K562 (cell line): ENCODE measurements at regions not wholly inside any gene's neighbourhood (a gene's known extent, or its start where the extent isn't known, plus 50 kb on each side); places are given as distances from the start of the nearest gene placed in this dataset.
"Not testable (repeated sequence)": the region's sequence is repeated elsewhere in the genome, so short reads cannot be mapped to it uniquely, and the experiment has no call there.

Experiments
- ATAC-seq: fragments of 200-7000 bp; cut with Tn5 transposase; 3 replicates; pipeline ENCODE4 v1.9.1; 2020; ENCODE audit warnings: moderate library complexity
- BruUV-seq: library from RNA; stranded (reverse); fragments of 400-500 nt; replicated peaks from 2 replicates; lab custom pipeline; 2021; lab: Mats Ljungman, UMichigan
- CTCF ChIA-PET: fragments of 300-600 bp; formaldehyde crosslinking; extraction: SDS; loops from one replicate; lab custom pipeline; 2021; ENCODE audit warnings: low intra/inter-chr PET ratio; lab: Yijun Ruan, JAX
- POLR2A ChIA-PET: fragments of 300-600, 350-650 bp; sonication (Branson Sonifier 250); formaldehyde crosslinking; extraction: SDS; loops from one replicate; lab custom pipeline; 2021; ENCODE audit warnings: antibody characterized with exemption, inconsistent platforms; lab: Yijun Ruan, JAX
- DNase-seq, 4 experiments: peaks; one replicate each; pipeline versions ENCODE4 v3.0.0 to v3.0.0-alpha.2; 2011 to 2018; ENCODE audit warnings: low spot score in 3 of 4, mixed read lengths in 3 of 4; ENCODE audit errors: extremely low read depth in 1 of 4
- FAIRE-seq: peaks from 2 replicates; lab custom pipeline; 2011; peaks lifted over from hg19 to GRCh38; lab: Jason Lieb, UNC
- H2AFZ ChIP-seq: 2 replicates; pipeline ENCODE4 v1.6.0; 2011; ENCODE audit warnings: low read depth, low read length, control low read depth, inconsistent platforms
- H3K27ac ChIP-seq: fragments of 200-600 bp; 3 replicates; pipeline ENCODE4 v1.8.0; 2011; ENCODE audit warnings: low read depth, mild to moderate bottlenecking, control low read depth, inconsistent platforms, low read length, moderate library complexity, mixed read lengths; ENCODE audit errors: extremely low read depth
- H3K27me3 ChIP-seq, 2 experiments: fragments of 300-600 bp in 1 of 2; 2 replicates in 1 of 2; 3 replicates in 1 of 2; pipeline versions ENCODE4 v1.6.0 to v1.8.0; 2011; ENCODE audit warnings: inconsistent platforms in 2 of 2, low read length in 2 of 2, mild to moderate bottlenecking in 1 of 2, mixed read lengths in 1 of 2, moderate library complexity in 1 of 2; ENCODE audit not compliant: control insufficient read depth in 2 of 2, insufficient read depth in 2 of 2
- H3K36me3 ChIP-seq: fragments of 300-600 bp; 3 replicates; pipeline ENCODE4 v1.8.0; 2011; ENCODE audit warnings: mild to moderate bottlenecking, low read length, inconsistent platforms; ENCODE audit not compliant: control insufficient read depth, insufficient read depth
- H3K4me1 ChIP-seq, 2 experiments: fragments of 200-600 bp in 1 of 2; replicated peaks in 1 of 2; 2 replicates in 1 of 2; 3 replicates in 1 of 2; pipeline versions ENCODE4 v1.5.1 to v1.8.0; 2011; ENCODE audit warnings: inconsistent platforms in 2 of 2, low read length in 2 of 2, mild to moderate bottlenecking in 1 of 2, mixed read lengths in 1 of 2, moderate library complexity in 1 of 2; ENCODE audit not compliant: control insufficient read depth in 2 of 2, insufficient read depth in 2 of 2
- H3K4me2 ChIP-seq: 2 replicates; pipeline ENCODE4 v1.6.1; 2011; ENCODE audit warnings: low read length, control low read depth, inconsistent platforms, mixed read lengths; ENCODE audit not compliant: insufficient read depth
- H3K4me3 ChIP-seq: fragments of 200-600 bp; sonication (generic), shearing (Covaris generic); 2 replicates; pipeline ENCODE4 v1.5.1; 2016; ENCODE audit warnings: control low read depth, inconsistent platforms
- H3K79me2 ChIP-seq: fragments of 200-600 bp; 3 replicates; pipeline ENCODE4 v1.8.0; 2011; ENCODE audit warnings: low read length, inconsistent platforms; ENCODE audit not compliant: control insufficient read depth, insufficient read depth
- H3K9ac ChIP-seq, 2 experiments: 2 replicates each; pipeline versions ENCODE4 v1.6.0 to v1.6.1; 2011; ENCODE audit warnings: low read depth in 2 of 2, low read length in 2 of 2, control low read depth in 1 of 2, inconsistent platforms in 1 of 2, mild to moderate bottlenecking in 1 of 2, mixed read lengths in 1 of 2; ENCODE audit not compliant: insufficient read depth in 1 of 2
- H3K9me1 ChIP-seq: one replicate; pipeline ENCODE4 v1.6.0; 2011; ENCODE audit warnings: inconsistent platforms, mild to moderate bottlenecking, low read length, moderate library complexity; ENCODE audit not compliant: control insufficient read depth, insufficient read depth
- H3K9me3 ChIP-seq: replicated peaks from 2 replicates; pipeline ENCODE4 v1.5.1; 2011; ENCODE audit warnings: low read depth, low read length, inconsistent platforms; ENCODE audit not compliant: control insufficient read depth, insufficient read depth
- H4K20me1 ChIP-seq: replicated peaks from 2 replicates; pipeline ENCODE4 v1.6.1; 2011; ENCODE audit warnings: low read length, inconsistent platforms, mixed read lengths; ENCODE audit not compliant: control insufficient read depth, insufficient read depth
- ILK ChIP-seq: fragments of 450-650 bp; IDR thresholded peaks from 2 replicates; pipeline ENCODE4 v1.6.1; 2016; ENCODE audit warnings: missing genetic modification characterization, low read depth, mild to moderate bottlenecking, missing compliant biosample characterization, moderate library complexity, borderline replicate concordance
- MIER1 ChIP-seq: fragments of 450-650 bp; IDR thresholded peaks from 2 replicates; pipeline ENCODE4 v1.6.1; 2016; ENCODE audit warnings: antibody characterized with exemption, mild to moderate bottlenecking, low read depth
- MTF1 ChIP-seq: fragments of 250-450 bp; sonication (Bioruptor Pico); IDR thresholded peaks from 2 replicates; pipeline ENCODE4 v1.9.0; 2021; ENCODE audit warnings: moderate library complexity, mild to moderate bottlenecking, inconsistent platforms, borderline replicate concordance
- NONO ChIP-seq, 2 experiments: fragments of 200-400 bp in 1 of 2; fragments of 450-650 bp in 1 of 2; formaldehyde crosslinking in 1 of 2; IDR thresholded peaks; 2 replicates each; pipeline ENCODE4 v1.6.1; 2017; ENCODE audit warnings: low read depth in 2 of 2, mild to moderate bottlenecking in 2 of 2, moderate library complexity in 2 of 2, low read length in 1 of 2
- WGBS: fragments of 100-300 bp; shearing (Covaris generic); methylation state at CpG from one replicate; pipeline ENCODE4 v1.1.6; 2016; ENCODE audit warnings: low coverage, mixed read lengths; ENCODE audit not compliant: insufficient coverage; ENCODE audit errors: missing lambda C conversion rate; 5-methylcytosine and 5-hydroxymethylcytosine counted together
- in situ Hi-C: fragments of 300-500 bp; cut with MboI; formaldehyde crosslinking; loops from 4 replicates; pipeline ENCODE4 v1.15.0; 2018; ENCODE audit warnings: inconsistent platforms, mixed read lengths
- intact Hi-C: fragments of 100-400 bp; cut with micrococcal nuclease; formaldehyde crosslinking; loops from 2 replicates; pipeline ENCODE4 v1.14.2; 2022

DNA sequence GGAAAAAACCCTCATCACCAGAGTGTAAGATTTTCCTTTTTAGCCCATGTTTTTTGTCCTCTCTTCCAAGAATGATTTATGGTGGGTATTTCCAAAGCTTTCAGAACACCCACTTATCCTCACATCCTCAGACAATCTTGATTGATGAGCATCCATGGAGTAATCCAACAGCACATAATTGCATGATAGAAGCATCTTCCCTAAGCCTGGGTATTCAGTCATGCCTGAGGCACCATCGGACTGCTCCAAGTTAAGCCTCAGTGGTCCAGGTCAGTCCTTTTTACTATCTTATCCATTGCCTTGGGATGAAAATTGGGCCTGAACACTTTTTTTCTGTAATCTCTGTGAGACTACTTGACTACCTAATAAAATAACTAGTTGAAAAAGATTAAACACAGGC, 676.0 kb upstream of the SEMA6D start (continued):
- no peak for TF ChIP-seq NONO (IDR thresholded peaks at IDR 0.05; ENCODE audit: low read depth in 2 of 2, low read length in 1 of 2)

DNA sequence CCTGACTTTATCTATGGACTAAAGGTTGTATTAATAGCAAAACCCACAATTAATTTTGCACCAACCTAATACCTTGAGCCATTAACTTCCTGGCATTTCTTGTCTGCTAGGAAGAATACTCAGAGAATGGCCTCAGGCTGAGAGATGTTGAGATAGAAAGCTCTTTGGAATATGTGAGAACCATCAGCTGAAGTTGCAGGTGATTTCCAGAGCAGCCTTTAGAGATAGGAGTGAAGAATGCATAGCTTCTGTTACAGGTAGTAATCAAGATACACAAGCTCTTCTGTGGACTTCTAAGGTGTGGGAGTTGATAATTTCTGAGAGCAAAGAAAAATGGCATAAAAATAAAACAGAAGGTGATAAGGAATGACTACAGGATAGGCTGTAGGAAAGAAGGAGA, 669.3 kb upstream of the SEMA6D start:
- H3K9ac ChIP-seq, POLR2A ChIA-PET, ATAC-seq, H4K20me1 ChIP-seq, intact Hi-C loops, DNase-seq, H3K4me3 ChIP-seq, FAIRE-seq, H3K79me2 ChIP-seq, in situ Hi-C loops, H3K36me3 ChIP-seq, H3K9me1 ChIP-seq, H3K27ac ChIP-seq, BruUV-seq, H3K27me3 ChIP-seq, H3K4me2 ChIP-seq, H2AFZ ChIP-seq, H3K9me3 ChIP-seq, H3K4me1 ChIP-seq, CTCF ChIA-PET: not testable (repeated sequence)

DNA sequence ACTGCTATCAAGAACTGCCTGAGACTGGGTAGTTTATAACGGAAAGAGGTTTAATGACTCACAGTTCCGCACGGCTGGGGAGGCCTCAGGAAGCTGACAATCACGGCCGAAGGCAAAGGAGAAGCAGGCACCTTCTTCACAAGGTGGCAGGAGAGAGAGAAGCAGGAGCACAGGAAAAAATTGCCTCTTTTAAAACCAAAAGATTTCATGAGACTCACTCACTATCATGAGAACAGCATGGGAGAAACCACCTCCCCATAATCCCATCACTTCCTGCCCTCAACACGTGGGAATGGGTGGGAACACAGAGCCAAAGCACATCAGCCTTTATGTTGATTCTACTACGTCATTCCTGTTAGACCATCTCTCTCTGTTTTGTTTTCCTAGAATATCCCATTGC, 650.9 kb upstream of the SEMA6D start:
- H3K36me3 ChIP-seq = no peaks in the 10 kb centered on the region
- no peak overlapping the region for H3K27ac ChIP-seq
- H3K27me3 ChIP-seq = no peaks in the 10 kb centered on the region
- ATAC-seq = no peak
- H3K9me3 ChIP-seq = no peaks in the 10 kb centered on the region
- no peaks in the 10 kb centered on the region for H3K79me2 ChIP-seq
- no peaks in the 10 kb centered on the region for H3K9me1 ChIP-seq
- no peak overlapping the region for H3K4me2 ChIP-seq
- H3K4me1 ChIP-seq = no peaks in the 10 kb centered on the region
- in situ Hi-C loops = no loop called here
- TF ChIP-seq MTF1 (CRISPR knock-in tag) (no peak), ILK (tag) (no peak), MIER1 (no peak)
- TF ChIP-seq, all 486 proteins: peak for 0
- no peak for FAIRE-seq
- H4K20me1 ChIP-seq = no peaks in the 10 kb centered on the region
- H3K9ac ChIP-seq = no peak overlapping the region
- H2AFZ ChIP-seq = no peak overlapping the region
- intact Hi-C loops = no loop called here
- no peak overlapping the region for H3K4me3 ChIP-seq
- BruUV-seq = no TSS peak
- POLR2A ChIA-PET = no interaction called here
- no peak for DNase-seq
- WGBS = 0% methylated on average over 5 of the region's 7 CpGs
- CTCF ChIA-PET = no interaction called here

DNA sequence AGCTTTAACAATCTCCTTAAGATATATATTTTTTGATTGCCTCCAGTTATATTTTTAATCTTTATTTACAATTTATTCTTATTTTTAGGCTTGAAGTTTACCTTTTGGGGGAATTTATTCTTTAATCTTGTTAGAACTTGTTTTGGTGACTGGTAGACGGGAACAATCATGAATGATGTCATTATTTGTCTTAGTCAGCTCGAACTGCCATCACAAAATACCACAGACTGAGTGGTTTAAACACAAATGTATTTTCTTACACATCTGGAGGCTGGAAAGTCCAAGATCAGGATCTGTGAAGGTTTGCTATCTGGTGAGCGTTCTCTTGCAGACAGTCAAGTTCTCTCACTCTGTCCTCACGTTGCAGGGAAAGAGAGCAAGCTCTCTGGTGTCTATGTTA, 639.5 kb upstream of the SEMA6D start:
- CTCF ChIA-PET, H3K9me1 ChIP-seq, H3K4me3 ChIP-seq, intact Hi-C loops, H3K4me2 ChIP-seq, BruUV-seq, H3K79me2 ChIP-seq, ATAC-seq, H2AFZ ChIP-seq, DNase-seq, H3K27ac ChIP-seq, H3K36me3 ChIP-seq, FAIRE-seq, H3K9me3 ChIP-seq, POLR2A ChIA-PET, H3K9ac ChIP-seq, H3K27me3 ChIP-seq, in situ Hi-C loops, H3K4me1 ChIP-seq, H4K20me1 ChIP-seq: not testable (repeated sequence)
- 0% methylated on average over 3 of the region's 4 CpGs for whole genome bisulfite sequencing
